HEK293 (cell line): ENCODE measurements at regions not wholly inside any gene's neighbourhood (a gene's known extent, or its start where the extent isn't known, plus 50 kb on each side); places are given as distances from the start of the nearest gene placed in this dataset.

Source experiments
- CTCF ChIA-PET: fragments of 350-600 bp; formaldehyde crosslinking; extraction: SDS; loops from one replicate; lab custom pipeline; 2021; ENCODE audit warnings: antibody characterized with exemption; lab: Yijun Ruan, JAX
- POLR2A ChIA-PET: fragments of 300-600 bp; formaldehyde crosslinking; extraction: SDS; loops from one replicate; lab custom pipeline; 2020; ENCODE audit warnings: antibody characterized with exemption, inconsistent platforms; lab: Yijun Ruan, JAX
- H3K27ac ChIP-seq: fragments of 200-500 bp; sonication (Bioruptor generic); 2 replicates; pipeline ENCODE4 v1.5.1; 2014; ENCODE audit warnings: low read depth, low read length, control low read depth, inconsistent platforms; ENCODE audit errors: extremely low read depth
- H3K36me3 ChIP-seq, 2 experiments: fragments of 200-500 bp in 1 of 2; sonication (Bioruptor generic) in 1 of 2; 1 replicate in 1 of 2; 2 replicates in 1 of 2; pipeline ENCODE4 v1.5.1; 2014 to 2017; ENCODE audit warnings: inconsistent platforms in 2 of 2, low read length in 2 of 2; ENCODE audit not compliant: control insufficient read depth in 2 of 2, insufficient read depth in 1 of 2
- H3K4me1 ChIP-seq: fragments of 200-500 bp; sonication (Bioruptor generic); 2 replicates; pipeline ENCODE4 v1.5.1; 2014; ENCODE audit warnings: mild to moderate bottlenecking, low read length, inconsistent platforms; ENCODE audit not compliant: control insufficient read depth, insufficient read depth
- H3K4me3 ChIP-seq: 2 replicates; pipeline ENCODE4 v1.5.1; 2011; ENCODE audit warnings: low read depth, mild to moderate bottlenecking, control low read depth, low read length, moderate library complexity
- H3K9me3 ChIP-seq: fragments of 200-500 bp; sonication (Bioruptor generic); 2 replicates; pipeline ENCODE4 v1.5.1; 2014; ENCODE audit warnings: low read depth, low read length, inconsistent platforms; ENCODE audit not compliant: control insufficient read depth, insufficient read depth
- HOXA7 ChIP-seq: sonication (generic); formaldehyde crosslinking; IDR thresholded peaks from 2 replicates; pipeline ENCODE4 v1.8.1; 2022; ENCODE audit warnings: missing genetic modification reagents, borderline replicate concordance
- HOXD13 ChIP-seq: sonication (generic); formaldehyde crosslinking; IDR thresholded peaks from 2 replicates; pipeline ENCODE4 v1.8.0; 2022; ENCODE audit warnings: missing genetic modification reagents, borderline replicate concordance
- KLF1 ChIP-seq: fragments of 450-650 bp; formaldehyde crosslinking; IDR thresholded peaks from 2 replicates; pipeline ENCODE4 v1.5.1; 2016; ENCODE audit warnings: missing biosample characterization, missing genetic modification characterization
- KLF7 ChIP-seq: fragments of 450-650 bp; formaldehyde crosslinking; IDR thresholded peaks from 2 replicates; pipeline ENCODE4 v1.5.1; 2016; ENCODE audit warnings: missing biosample characterization, missing genetic modification characterization, borderline replicate concordance
- MZF1 ChIP-seq: fragments of 450-650 bp; formaldehyde crosslinking; IDR thresholded peaks from 2 replicates; pipeline ENCODE4 v1.5.1; 2017; ENCODE audit warnings: missing biosample characterization, missing genetic modification characterization, borderline replicate concordance
- SCRT1 ChIP-seq: fragments of 450-650 bp; formaldehyde crosslinking; IDR thresholded peaks from 2 replicates; pipeline ENCODE4 v1.5.1; 2016; ENCODE audit warnings: missing biosample characterization, missing genetic modification characterization, borderline replicate concordance
- SP7 ChIP-seq: fragments of 450-650 bp; formaldehyde crosslinking; IDR thresholded peaks from 2 replicates; pipeline ENCODE4 v1.5.1; 2016; ENCODE audit warnings: missing biosample characterization, missing genetic modification characterization
- ZBTB17 ChIP-seq: fragments of 450-650 bp; formaldehyde crosslinking; IDR thresholded peaks from 2 replicates; pipeline ENCODE4 v1.5.1; 2016; ENCODE audit warnings: missing biosample characterization, missing genetic modification characterization
- ZBTB20 ChIP-seq: fragments of 450-650 bp; formaldehyde crosslinking; IDR thresholded peaks from 2 replicates; pipeline ENCODE4 v1.5.1; 2016; ENCODE audit warnings: missing biosample characterization, missing genetic modification characterization
- ZFP69B ChIP-seq: fragments of 450-650 bp; formaldehyde crosslinking; IDR thresholded peaks from 2 replicates; pipeline ENCODE4 v1.5.1; 2016; ENCODE audit warnings: missing biosample characterization, missing genetic modification characterization
- ZNF146 ChIP-seq: fragments of 450-650 bp; formaldehyde crosslinking; IDR thresholded peaks from 2 replicates; pipeline ENCODE4 v1.5.1; 2016; ENCODE audit warnings: missing biosample characterization, missing genetic modification characterization
- ZNF221 ChIP-seq: fragments of 450-650 bp; formaldehyde crosslinking; IDR thresholded peaks from 2 replicates; pipeline ENCODE4 v1.5.1; 2017; ENCODE audit warnings: missing biosample characterization, missing genetic modification characterization, borderline replicate concordance
- ZNF223 ChIP-seq: fragments of 450-650 bp; formaldehyde crosslinking; IDR thresholded peaks from 2 replicates; pipeline ENCODE4 v1.5.1; 2016; ENCODE audit warnings: missing biosample characterization, missing genetic modification characterization
- ZNF24 ChIP-seq: fragments of 450-650 bp; formaldehyde crosslinking; IDR thresholded peaks from 2 replicates; pipeline ENCODE4 v1.5.1; 2016; ENCODE audit warnings: missing biosample characterization, missing genetic modification characterization
- ZNF274 ChIP-seq, 2 experiments: fragments of 200-500 bp in 1 of 2; fragments of 450-650 bp in 1 of 2; sonication (Bioruptor generic) in 1 of 2; formaldehyde crosslinking in 1 of 2; IDR thresholded peaks; 2 replicates each; pipeline versions ENCODE4 v1.5.1 to v1.6.1; 2014 to 2016; ENCODE audit warnings: borderline replicate concordance in 1 of 2, inconsistent platforms in 1 of 2, low read length in 1 of 2, missing biosample characterization in 1 of 2, missing genetic modification characterization in 1 of 2
- ZNF350 ChIP-seq: fragments of 450-650 bp; formaldehyde crosslinking; IDR thresholded peaks from 2 replicates; pipeline ENCODE4 v1.5.0; 2017; ENCODE audit warnings: missing biosample characterization, mild to moderate bottlenecking, missing genetic modification characterization
- ZNF37A ChIP-seq: fragments of 450-650 bp; IDR thresholded peaks from 2 replicates; pipeline ENCODE4 v1.5.1; 2018; ENCODE audit warnings: missing biosample characterization, missing genetic modification characterization
- ZNF416 ChIP-seq: fragments of 450-650 bp; formaldehyde crosslinking; IDR thresholded peaks from 2 replicates; pipeline ENCODE4 v1.5.1; 2016; ENCODE audit warnings: missing biosample characterization, missing genetic modification characterization
- ZNF423 ChIP-seq: fragments of 450-650 bp; formaldehyde crosslinking; IDR thresholded peaks from 2 replicates; pipeline ENCODE4 v1.5.1; 2016; ENCODE audit warnings: missing biosample characterization, missing genetic modification characterization
- ZNF426 ChIP-seq: fragments of 450-650 bp; formaldehyde crosslinking; IDR thresholded peaks from 2 replicates; pipeline ENCODE4 v1.5.1; 2017; ENCODE audit warnings: missing biosample characterization, missing genetic modification characterization, mild to moderate bottlenecking, inconsistent platforms, moderate library complexity
- ZNF433 ChIP-seq: fragments of 450-650 bp; formaldehyde crosslinking; IDR thresholded peaks from 2 replicates; pipeline ENCODE4 v1.5.1; 2016; ENCODE audit warnings: missing biosample characterization, missing genetic modification characterization, low read depth
- ZNF530 ChIP-seq: fragments of 450-650 bp; formaldehyde crosslinking; IDR thresholded peaks from 2 replicates; pipeline ENCODE4 v1.5.1; 2016; ENCODE audit warnings: low read depth, missing biosample characterization, missing genetic modification characterization
- ZNF560 ChIP-seq: fragments of 450-650 bp; formaldehyde crosslinking; IDR thresholded peaks from 2 replicates; pipeline ENCODE4 v1.5.1; 2017; ENCODE audit warnings: missing biosample characterization, missing genetic modification characterization, borderline replicate concordance
- ZNF596 ChIP-seq: fragments of 450-650 bp; IDR thresholded peaks from 2 replicates; pipeline ENCODE4 v1.5.0; 2018; ENCODE audit warnings: missing biosample characterization, mild to moderate bottlenecking, missing genetic modification characterization, moderate library complexity
- ZNF624 ChIP-seq: fragments of 450-650 bp; formaldehyde crosslinking; IDR thresholded peaks from 2 replicates; pipeline ENCODE4 v1.5.1; 2017; ENCODE audit warnings: missing biosample characterization, missing genetic modification characterization
- ZNF660 ChIP-seq: fragments of 450-650 bp; IDR thresholded peaks from 2 replicates; pipeline ENCODE4 v1.5.1; 2018; ENCODE audit warnings: missing biosample characterization, mild to moderate bottlenecking, missing genetic modification characterization
- ZNF664 ChIP-seq: fragments of 450-650 bp; formaldehyde crosslinking; IDR thresholded peaks from 2 replicates; pipeline ENCODE4 v1.5.1; 2016; ENCODE audit warnings: missing biosample characterization, missing genetic modification characterization
- TF ChIP-seq, protein P1 (sequence below): sonication (generic); formaldehyde crosslinking; IDR thresholded peaks from 2 replicates; pipeline ENCODE4 v1.8.1; 2022; ENCODE audit warnings: mild to moderate bottlenecking, moderate library complexity, missing genetic modification reagents
- TF ChIP-seq, protein P2 (sequence below): fragments of 450-650 bp; formaldehyde crosslinking; IDR thresholded peaks from 2 replicates; pipeline ENCODE4 v1.5.0; 2017; ENCODE audit warnings: missing biosample characterization, missing genetic modification characterization, borderline replicate concordance
- TF ChIP-seq, protein P3 (sequence below): fragments of 450-650 bp; formaldehyde crosslinking; IDR thresholded peaks from 2 replicates; pipeline ENCODE4 v1.5.1; 2017; ENCODE audit warnings: missing biosample characterization, missing genetic modification characterization

GRCh38 chr4:81642543-81642942 lies 170.8 kb upstream of the RASGEF1B start (continued):
- TF ChIP-seq, protein P1, sequence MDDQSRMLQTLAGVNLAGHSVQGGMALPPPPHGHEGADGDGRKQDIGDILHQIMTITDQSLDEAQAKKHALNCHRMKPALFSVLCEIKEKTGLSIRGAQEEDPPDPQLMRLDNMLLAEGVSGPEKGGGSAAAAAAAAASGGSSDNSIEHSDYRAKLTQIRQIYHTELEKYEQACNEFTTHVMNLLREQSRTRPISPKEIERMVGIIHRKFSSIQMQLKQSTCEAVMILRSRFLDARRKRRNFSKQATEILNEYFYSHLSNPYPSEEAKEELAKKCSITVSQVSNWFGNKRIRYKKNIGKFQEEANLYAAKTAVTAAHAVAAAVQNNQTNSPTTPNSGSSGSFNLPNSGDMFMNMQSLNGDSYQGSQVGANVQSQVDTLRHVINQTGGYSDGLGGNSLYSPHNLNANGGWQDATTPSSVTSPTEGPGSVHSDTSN (CRISPR knock-in tag): no peak
- TF ChIP-seq ZNF221 (no peak), HOXD13 (no peak), ZNF24 (no peak), HOXA7 (CRISPR knock-in tag) (no peak), ZNF426 (tag by site-specific recombination) (no peak)
- TF ChIP-seq, all 188 proteins: peak for 0

DNA sequence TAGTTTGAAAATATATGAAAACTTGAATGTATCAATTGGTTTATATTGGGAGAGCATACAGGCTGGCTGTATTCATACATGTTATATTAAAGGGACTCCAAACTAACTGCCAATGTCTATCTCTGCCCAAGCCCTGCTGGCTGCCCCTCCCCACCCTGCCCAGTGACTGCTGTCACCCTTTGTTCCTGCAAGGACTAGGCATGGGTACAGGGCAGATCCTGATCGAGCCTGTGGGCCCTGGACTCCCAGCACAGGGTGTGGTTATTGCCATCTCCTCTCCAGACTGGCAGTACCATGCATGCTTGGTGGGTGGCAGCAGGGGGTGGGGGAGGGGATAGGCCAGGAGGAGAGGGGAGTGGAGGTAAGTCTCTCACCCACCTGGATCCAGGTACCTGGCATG lies 167.5 kb upstream of the RASGEF1B start:
- TF ChIP-seq ZNF146 (tag by site-specific recombination): no peak
- TF ChIP-seq ZNF596 (tag by site-specific recombination): no peak
- no peak for TF ChIP-seq ZNF223 (tag by site-specific recombination)
- no peak for TF ChIP-seq ZNF660 (tag by site-specific recombination)
- TF ChIP-seq ZNF664: no peak
- no peak for TF ChIP-seq KLF1
- TF ChIP-seq ZNF37A (tag by site-specific recombination): no peak
- no peak for TF ChIP-seq ZBTB17 (tag by site-specific recombination)
- no peak for TF ChIP-seq ZNF560
- TF ChIP-seq ZNF423 (tag by site-specific recombination): no peak
- TF ChIP-seq ZBTB20 (tag by site-specific recombination): no peak
- TF ChIP-seq ZNF350 (tag by site-specific recombination): no peak
- H3K4me3 ChIP-seq: no peak overlapping the region
- H3K9me3 ChIP-seq: no peaks in the 10 kb centered on the region
- CTCF ChIA-PET: interaction anchor here (0.6 kb wide), 1 partner anchor 172 kb away, joined by 4 read pairs; no protein-coding TSS in a partner anchor
- H3K4me1 ChIP-seq: no peaks in the 10 kb centered on the region
- POLR2A ChIA-PET: no interaction called here
- H3K27ac ChIP-seq: no peak overlapping the region
- no peaks in the 10 kb centered on the region for H3K36me3 ChIP-seq

DNA sequence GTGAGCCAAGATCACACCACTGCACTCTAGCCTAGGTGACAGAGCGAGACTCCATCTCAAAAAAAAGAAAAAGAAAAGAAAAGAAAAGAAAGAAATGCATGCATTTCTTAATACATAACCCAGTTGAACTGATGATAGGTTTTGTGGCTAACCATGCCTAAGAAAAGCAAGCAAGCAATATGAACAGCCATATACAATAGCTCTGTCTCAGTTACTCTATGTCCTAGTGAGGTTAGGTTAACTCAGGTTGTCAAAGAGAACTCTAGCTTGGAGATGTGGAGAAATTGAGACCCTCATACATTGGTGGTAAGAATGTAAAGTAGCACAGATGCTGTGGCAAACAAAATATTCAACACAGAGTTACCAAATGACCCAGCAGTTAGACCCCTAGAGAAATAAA lies 167.0 kb upstream of the RASGEF1B start:
- Histone ChIP-seq H3K9me3 (no peaks in the 10 kb centered on the region), H3K4me1 (no peaks in the 10 kb centered on the region), H3K4me3 (no peak overlapping the region), H3K27ac (no peak overlapping the region), H3K36me3 (no peaks in the 10 kb centered on the region)
- ChIA-PET CTCF (no interaction called here), POLR2A (no interaction called here)
- TF ChIP-seq ZNF426 (tag by site-specific recombination) (no peak), SCRT1 (no peak), SP7 (tag by site-specific recombination) (no peak), ZNF433 (tag by site-specific recombination) (no peak), ZNF624 (tag by site-specific recombination) (no peak), ZFP69B (no peak), ZNF274 (IDR thresholded peaks at IDR 0.05; ENCODE audit: low read length) (no peak), ZNF274 (tag by site-specific recombination; IDR thresholded peaks at IDR 0.05; ENCODE audit: borderline replicate concordance) (no peak), KLF7 (tag by site-specific recombination) (no peak), MZF1 (no peak), ZNF416 (no peak), ZNF530 (tag by site-specific recombination) (no peak)
- TF ChIP-seq, protein P2, sequence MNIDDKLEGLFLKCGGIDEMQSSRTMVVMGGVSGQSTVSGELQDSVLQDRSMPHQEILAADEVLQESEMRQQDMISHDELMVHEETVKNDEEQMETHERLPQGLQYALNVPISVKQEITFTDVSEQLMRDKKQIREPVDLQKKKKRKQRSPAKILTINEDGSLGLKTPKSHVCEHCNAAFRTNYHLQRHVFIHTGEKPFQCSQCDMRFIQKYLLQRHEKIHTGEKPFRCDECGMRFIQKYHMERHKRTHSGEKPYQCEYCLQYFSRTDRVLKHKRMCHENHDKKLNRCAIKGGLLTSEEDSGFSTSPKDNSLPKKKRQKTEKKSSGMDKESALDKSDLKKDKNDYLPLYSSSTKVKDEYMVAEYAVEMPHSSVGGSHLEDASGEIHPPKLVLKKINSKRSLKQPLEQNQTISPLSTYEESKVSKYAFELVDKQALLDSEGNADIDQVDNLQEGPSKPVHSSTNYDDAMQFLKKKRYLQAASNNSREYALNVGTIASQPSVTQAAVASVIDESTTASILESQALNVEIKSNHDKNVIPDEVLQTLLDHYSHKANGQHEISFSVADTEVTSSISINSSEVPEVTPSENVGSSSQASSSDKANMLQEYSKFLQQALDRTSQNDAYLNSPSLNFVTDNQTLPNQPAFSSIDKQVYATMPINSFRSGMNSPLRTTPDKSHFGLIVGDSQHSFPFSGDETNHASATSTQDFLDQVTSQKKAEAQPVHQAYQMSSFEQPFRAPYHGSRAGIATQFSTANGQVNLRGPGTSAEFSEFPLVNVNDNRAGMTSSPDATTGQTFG (tag by site-specific recombination): no peak
- TF ChIP-seq, protein P3, sequence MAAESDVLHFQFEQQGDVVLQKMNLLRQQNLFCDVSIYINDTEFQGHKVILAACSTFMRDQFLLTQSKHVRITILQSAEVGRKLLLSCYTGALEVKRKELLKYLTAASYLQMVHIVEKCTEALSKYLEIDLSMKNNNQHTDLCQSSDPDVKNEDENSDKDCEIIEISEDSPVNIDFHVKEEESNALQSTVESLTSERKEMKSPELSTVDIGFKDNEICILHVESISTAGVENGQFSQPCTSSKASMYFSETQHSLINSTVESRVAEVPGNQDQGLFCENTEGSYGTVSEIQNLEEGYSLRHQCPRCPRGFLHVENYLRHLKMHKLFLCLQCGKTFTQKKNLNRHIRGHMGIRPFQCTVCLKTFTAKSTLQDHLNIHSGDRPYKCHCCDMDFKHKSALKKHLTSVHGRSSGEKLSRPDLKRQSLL (tag by site-specific recombination): no peak
